SH-SY5Y (cell line): ENCODE measurements at regions not wholly inside any gene's neighbourhood (a gene's known extent, or its start where the extent isn't known, plus 50 kb on each side); places are given as distances from the start of the nearest gene placed in this dataset.

Source experiments
- GATA2 ChIP-seq: IDR thresholded peaks from 2 replicates; pipeline ENCODE4 v1.6.1; 2011; ENCODE audit warnings: mild to moderate bottlenecking, low read depth, low read length
- GATA3 ChIP-seq: IDR thresholded peaks from 2 replicates; pipeline ENCODE4 v1.6.1; 2011; ENCODE audit warnings: low read depth, mild to moderate bottlenecking, low read length, moderate library complexity

GRCh38 chr2:147382322-147382948, 462.4 kb upstream of the ACVR2A start:
- no peak for TF ChIP-seq GATA2
- no peak for TF ChIP-seq GATA3

- TF ChIP-seq GATA3 (no peak), GATA2 (no peak)
Measured at GRCh38 chr2:147378403-147378802, 466.4 kb upstream of the ACVR2A start.

DNA sequence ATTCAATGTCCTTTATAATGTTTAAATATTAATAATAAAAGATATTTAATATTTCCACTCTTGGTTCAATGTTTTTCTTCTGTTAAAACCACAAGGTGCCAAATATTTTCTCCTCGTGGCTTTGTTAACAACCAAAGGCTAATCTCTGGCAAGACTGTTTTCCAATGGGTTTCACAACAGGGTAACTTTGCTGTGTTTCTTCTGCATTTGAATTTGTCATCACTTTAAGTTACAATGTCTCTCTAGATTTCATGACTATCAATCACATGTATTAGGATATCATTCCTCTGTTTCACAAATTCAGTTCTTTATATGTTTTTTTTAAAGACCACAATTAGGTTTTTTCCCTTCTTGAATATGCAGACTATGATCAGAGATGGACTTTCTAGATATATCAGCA, 469.8 kb upstream of the ACVR2A start:
- no peak for TF ChIP-seq GATA2
- TF ChIP-seq GATA3, result no peak

DNA sequence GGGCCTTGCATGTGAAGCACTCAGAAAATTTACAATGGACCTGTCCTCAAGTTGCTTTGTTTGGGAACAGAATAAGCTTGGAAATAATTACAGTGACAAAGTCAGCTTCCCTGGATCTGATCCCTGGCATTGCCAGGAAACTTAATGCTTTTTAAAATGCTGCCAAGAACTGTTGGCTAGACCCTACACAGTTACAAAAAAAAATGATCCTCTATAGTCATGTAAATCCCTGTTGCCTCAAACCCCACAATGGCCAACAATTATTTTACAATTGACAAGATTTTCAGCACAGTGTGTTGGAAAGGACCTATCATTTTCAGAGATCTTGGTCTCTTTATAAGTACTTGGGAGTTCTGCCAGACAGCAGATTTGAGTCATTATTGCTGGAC, 470.4 kb upstream of the ACVR2A start:
- TF ChIP-seq GATA3 (no peak), GATA2 (no peak)

DNA sequence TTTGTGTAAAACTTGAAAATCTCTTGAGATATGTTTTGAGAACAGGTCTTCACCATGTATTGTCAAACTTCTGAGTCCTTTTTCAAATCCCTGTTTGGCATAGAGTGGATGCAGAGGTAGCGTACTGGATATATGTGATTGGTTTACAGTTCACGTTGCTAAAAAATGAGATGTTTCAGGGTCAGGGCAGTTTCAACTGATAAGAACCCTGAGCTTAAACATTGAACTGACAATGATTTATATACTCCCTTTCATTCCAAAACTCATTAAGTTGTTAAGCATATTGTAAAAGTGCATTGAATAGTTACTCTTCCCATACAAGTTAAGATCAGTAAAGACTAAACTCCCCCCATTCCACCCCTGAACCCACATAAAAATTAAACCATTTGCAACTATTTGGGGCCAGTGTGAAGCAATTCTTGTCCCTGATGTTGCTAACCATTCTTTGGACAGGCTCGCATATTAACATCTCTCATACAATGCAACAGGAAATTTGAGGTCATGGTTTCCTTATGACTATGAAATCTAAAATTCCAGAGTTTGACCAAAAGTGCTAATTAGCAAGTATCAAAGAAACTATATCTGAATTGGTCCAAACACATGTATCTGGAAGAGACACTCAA, 470.9 kb upstream of the ACVR2A start:
- TF ChIP-seq GATA3, result no peak
- TF ChIP-seq GATA2, result no peak

GRCh38 chr2:147368306-147368705, 476.5 kb upstream of the ACVR2A start:
- TF ChIP-seq GATA3, result no peak
- TF ChIP-seq GATA2, result no peak

- TF ChIP-seq GATA2 (no peak), GATA3 (no peak)
Measured at GRCh38 chr2:147366279-147366678, 478.6 kb upstream of the ACVR2A start.

DNA sequence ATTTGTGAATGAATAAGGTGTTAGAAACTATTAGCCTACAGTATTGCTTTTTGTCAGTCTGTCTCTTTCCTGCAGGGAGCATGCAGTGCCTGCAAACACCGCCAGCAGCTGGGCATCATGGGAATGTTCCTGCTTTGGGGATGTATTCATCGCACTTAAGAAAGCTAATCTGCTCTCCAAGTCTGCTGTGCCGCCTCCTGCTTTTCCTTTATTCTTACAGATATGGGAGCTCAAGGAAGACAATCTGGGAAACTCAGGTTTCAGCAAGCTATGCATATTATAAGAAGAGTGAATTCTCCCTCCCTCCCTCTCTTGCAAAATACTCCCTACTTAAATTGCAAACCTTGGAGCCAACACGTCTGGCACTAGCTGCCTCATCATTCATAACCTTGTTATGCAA, 479.2 kb upstream of the ACVR2A start:
- TF ChIP-seq GATA3 (no peak), GATA2 (no peak)

- TF ChIP-seq GATA3 (no peak), GATA2 (no peak)
Measured at GRCh38 chr2:147364597-147364996, 480.2 kb upstream of the ACVR2A start.

- no peak for TF ChIP-seq GATA2
- TF ChIP-seq GATA3, result no peak
Measured at GRCh38 chr2:147363181-147363580, 481.6 kb upstream of the ACVR2A start.

DNA sequence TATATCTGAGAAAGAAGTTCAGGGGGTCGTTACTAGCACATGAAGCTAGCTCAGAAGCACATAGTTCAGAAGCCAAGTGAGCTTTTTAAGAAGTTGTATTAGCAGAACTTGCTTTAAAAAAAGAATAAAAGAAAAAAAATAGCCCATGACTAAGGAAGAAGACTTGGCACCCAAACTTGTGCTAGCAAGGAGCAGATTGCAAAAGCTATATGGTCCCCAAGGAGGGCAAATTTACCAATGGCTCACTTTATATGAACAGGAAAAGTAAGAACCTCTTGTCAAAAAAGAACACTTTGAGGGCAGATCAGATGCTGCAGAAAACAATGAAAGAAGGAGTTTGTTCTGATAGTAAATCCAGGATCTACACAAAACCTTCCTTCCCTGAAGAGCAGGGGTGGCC, 486.5 kb upstream of the ACVR2A start:
- TF ChIP-seq GATA3, result no peak
- TF ChIP-seq GATA2, result no peak

DNA sequence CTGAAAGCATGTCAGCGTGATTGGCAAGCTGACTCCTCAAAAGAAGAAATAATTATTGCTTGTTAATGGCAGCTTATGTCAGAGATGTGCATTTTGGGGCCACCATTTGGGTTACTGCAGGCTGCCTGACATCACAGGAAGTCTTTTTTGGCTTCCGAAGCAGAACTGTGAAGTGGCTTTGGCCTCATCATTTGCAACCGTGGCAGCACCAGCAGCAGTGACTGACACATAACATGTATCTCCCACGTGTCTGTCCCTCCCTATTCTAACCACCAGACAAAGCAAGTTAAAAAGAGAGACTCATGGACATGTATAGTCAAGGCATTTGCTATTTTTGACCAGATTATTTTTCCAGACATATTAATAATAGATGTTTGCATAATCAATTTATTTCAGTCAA, 488.7 kb upstream of the ACVR2A start:
- TF ChIP-seq GATA3, result no peak
- TF ChIP-seq GATA2, result no peak

GRCh38 chr2:147355706-147356105, 489.1 kb upstream of the ACVR2A start:
- TF ChIP-seq GATA2 (no peak), GATA3 (no peak)

DNA sequence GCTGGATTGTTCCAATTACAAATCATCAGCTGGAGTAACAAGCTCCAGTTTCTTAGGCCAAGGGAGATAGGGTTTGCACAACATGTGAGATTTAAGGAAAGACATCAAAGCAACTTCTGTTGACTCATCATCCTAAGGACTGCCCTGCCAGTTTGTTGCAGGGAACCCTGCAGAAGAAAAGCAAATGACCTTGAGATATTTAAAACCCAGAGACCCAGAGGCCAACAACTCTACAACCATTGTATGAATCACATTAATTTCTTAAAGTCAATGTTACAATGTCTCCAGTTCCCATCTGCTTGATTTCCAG, 491.8 kb upstream of the ACVR2A start:
- TF ChIP-seq GATA2 (no peak), GATA3 (no peak)

DNA sequence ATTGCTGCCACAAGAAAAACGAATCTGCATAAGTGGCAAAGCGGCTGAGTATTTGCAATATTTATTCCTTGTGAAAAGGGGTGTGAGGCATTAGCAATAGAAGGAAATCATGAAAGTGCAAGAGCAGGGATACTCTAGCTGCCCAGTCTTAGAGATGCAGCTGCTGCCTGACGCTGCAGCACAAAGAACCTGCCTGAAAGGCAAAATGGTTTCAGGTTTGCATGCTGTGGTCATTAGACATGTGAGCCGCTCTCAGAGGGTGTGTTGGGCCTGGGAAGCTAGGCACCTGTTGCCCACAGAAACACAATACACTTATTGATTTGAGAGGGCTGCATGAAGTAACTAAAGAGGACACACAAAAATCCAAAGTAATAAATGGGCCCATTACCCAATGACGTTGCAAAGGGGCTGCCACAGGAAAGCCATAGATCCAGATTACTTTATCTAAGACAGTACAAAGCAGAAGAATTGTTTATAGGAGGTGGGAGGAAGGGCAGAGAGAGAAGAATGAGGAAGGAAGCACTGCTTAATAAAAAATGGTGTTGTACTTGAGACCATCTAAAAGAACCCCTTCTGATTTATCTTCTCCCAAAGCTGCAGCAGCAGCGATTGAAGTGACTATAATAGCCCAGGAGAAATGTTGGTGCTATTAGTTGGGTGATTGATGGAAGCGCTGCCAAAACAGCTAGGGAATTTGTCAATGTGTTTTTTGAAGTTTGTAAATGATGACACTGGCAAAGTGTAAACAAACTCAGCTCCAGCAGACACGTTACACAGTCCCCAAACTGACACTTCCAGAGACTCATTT, 492.4 kb upstream of the ACVR2A start:
- TF ChIP-seq GATA2 (no peak), GATA3 (no peak)
